Naive thymus-derived CD8-positive, alpha-beta T cell (primary cell): ENCODE measurements at regions not wholly inside any gene's neighbourhood (a gene's known extent, or its start where the extent isn't known, plus 50 kb on each side); places are given as distances from the start of the nearest gene placed in this dataset.

ENCODE experiments used
- ATAC-seq, 2 donors: fragments of 150-1000 bp; cut with Tn5 transposase in 1 of 2; sonication (Bioruptor Pico), chemical (Tn5 transposase) in 1 of 2; 1 replicate in 1 of 2; 2 replicates in 1 of 2; pipeline ENCODE4 v1.10.0; 2021; ENCODE audit warnings: mild to moderate bottlenecking in 2 of 2, moderate library complexity in 2 of 2
- POLR2A ChIA-PET: fragments of 350-600 bp; sonication (Branson Sonifier 250); formaldehyde crosslinking; loops from one replicate; lab custom pipeline; 2021; ENCODE audit warnings: antibody characterized with exemption; lab: Charles Lee
- DNase-seq, 10 donors: peaks; one replicate each; pipeline versions ENCODE4 v3.0.0 to v3.0.0-alpha.2; 2020 to 2022
- H3K27ac Mint-ChIP-seq, 10 donors: one replicate each; pipeline ENCODE4 v1.8.0; 2020 to 2022; ENCODE audit warnings: mild to moderate bottlenecking in 10 of 10, mixed read lengths in 10 of 10, moderate library complexity in 4 of 10, inconsistent platforms in 1 of 10
- H3K27me3 Mint-ChIP-seq, 5 donors: one replicate each; pipeline ENCODE4 v1.8.0; 2021 to 2022; ENCODE audit warnings: mixed read lengths in 5 of 5
- H3K36me3 Mint-ChIP-seq, 3 donors: one replicate each; pipeline ENCODE4 v1.8.0; 2020 to 2022; ENCODE audit warnings: mixed read lengths in 3 of 3, mild to moderate bottlenecking in 2 of 3, inconsistent platforms in 1 of 3
- H3K4me1 Mint-ChIP-seq, 4 donors: one replicate each; pipeline ENCODE4 v1.8.0; 2021 to 2022; ENCODE audit warnings: mixed read lengths in 4 of 4
- H3K4me3 Mint-ChIP-seq, 10 donors: one replicate each; pipeline ENCODE4 v1.8.0; 2020 to 2022; ENCODE audit warnings: mild to moderate bottlenecking in 10 of 10, mixed read lengths in 10 of 10, moderate library complexity in 6 of 10, inconsistent platforms in 1 of 10
- H3K9me3 Mint-ChIP-seq, 9 donors: one replicate each; pipeline ENCODE4 v1.8.0; 2020 to 2022; ENCODE audit warnings: mixed read lengths in 9 of 9, mild to moderate bottlenecking in 3 of 9, inconsistent platforms in 1 of 9, moderate library complexity in 1 of 9

- no peak for DNase-seq
- POLR2A ChIA-PET, result no interaction called here
- ATAC-seq, result no peak
- H3K27me3 Mint-ChIP-seq, result peaks cover 0 to 4% (median 0%) of the 10 kb centered on the region in 5 donors
- H3K4me3 Mint-ChIP-seq, result no peak overlapping the region
- H3K36me3 Mint-ChIP-seq, result no peaks in the 10 kb centered on the region
- H3K9me3 Mint-ChIP-seq, result peaks cover 0 to 9% (median 4%) of the 10 kb centered on the region in 9 donors
- no peak overlapping the region for H3K27ac Mint-ChIP-seq
- H3K4me1 Mint-ChIP-seq, result no peaks in the 10 kb centered on the region
Measured at GRCh38 chr4:56191534-56191933, 195.8 kb downstream of the AASDH start.

DNA sequence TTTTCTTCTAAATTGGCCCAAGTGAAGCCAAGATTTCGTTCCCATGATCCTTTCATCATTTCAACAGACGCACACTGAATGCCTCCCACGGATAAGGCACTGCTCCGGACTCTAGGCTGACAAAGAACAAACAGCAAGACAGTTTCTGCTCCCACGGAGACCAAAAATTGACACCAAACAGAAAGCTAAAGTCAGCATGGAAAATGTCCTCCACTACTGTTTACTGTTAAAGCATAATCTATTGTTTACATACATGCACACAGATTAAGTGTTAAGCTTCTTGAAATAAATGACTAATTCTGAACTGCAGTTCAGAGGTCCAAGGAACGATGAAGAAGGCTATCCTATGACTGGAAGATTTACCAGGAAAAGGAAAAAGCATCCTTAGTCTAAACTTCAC lies 199.6 kb downstream of the AASDH start:
- Mint-ChIP-seq H3K36me3 (no peaks in the 10 kb centered on the region), H3K9me3 (peaks cover 0 to 9% (median 4%) of the 10 kb centered on the region in 9 donors), H3K4me3 (no peak overlapping the region), H3K4me1 (peaks cover 0 to 5% (median 0%) of the 10 kb centered on the region in 4 donors), H3K27ac (no peak overlapping the region), H3K27me3 (peaks cover 0 to 8% (median 2%) of the 10 kb centered on the region in 5 donors)
- POLR2A ChIA-PET, result no interaction called here
- DNase-seq (no peak), ATAC-seq (no peak)

DNA sequence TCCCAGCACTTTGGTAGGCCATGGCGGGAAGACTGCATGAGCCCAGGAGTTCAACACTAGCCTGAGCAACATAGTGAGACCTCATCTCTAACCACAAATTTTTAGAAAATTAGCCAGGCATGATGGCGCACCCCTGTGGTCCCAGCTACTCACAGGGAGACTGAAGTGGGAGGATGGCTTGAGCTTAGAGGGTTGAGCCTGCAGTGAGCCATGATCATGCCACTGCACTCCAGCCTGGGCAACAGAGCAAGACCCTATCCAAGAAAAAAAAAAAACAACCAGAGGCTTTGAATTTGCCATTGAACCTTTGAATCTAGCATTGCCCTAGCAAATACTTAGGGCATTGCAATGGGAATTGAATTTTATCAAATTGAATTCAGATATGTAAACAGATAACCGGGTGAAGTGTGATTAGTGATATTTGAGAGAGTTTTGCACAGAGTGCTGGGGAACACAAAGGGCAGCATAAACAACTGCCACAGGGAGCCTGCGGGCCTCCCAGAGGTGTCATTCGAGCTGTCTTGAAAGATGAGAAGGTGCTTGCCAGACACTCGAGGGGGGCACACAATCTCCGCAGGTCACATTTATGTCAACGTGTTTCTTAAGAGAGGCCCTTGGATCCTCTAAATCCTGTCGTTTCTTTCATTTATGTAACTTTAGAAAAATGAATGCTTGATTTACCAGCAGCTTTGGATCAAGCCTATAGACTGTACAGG lies 200.3 kb downstream of the AASDH start:
- H3K27ac Mint-ChIP-seq, result no peak overlapping the region
- peaks cover 0 to 5% (median 0%) of the 10 kb centered on the region in 4 donors for H3K4me1 Mint-ChIP-seq
- no peaks in the 10 kb centered on the region for H3K36me3 Mint-ChIP-seq
- no peak for ATAC-seq
- no peak overlapping the region for H3K4me3 Mint-ChIP-seq
- H3K27me3 Mint-ChIP-seq, result peaks cover 0 to 8% (median 2%) of the 10 kb centered on the region in 5 donors
- no peak for DNase-seq
- POLR2A ChIA-PET, result no interaction called here
- peaks cover 0 to 9% (median 4%) of the 10 kb centered on the region in 9 donors for H3K9me3 Mint-ChIP-seq

- H3K9me3 Mint-ChIP-seq, result peaks cover 0 to 5% (median 0%) of the 10 kb centered on the region in 9 donors
- H3K4me3 Mint-ChIP-seq, result no peak overlapping the region
- no peak for DNase-seq
- ATAC-seq, result no peak
- H3K4me1 Mint-ChIP-seq, result peaks cover 0 to 9% (median 3%) of the 10 kb centered on the region in 4 donors
- H3K36me3 Mint-ChIP-seq, result no peaks in the 10 kb centered on the region
- H3K27me3 Mint-ChIP-seq, result peaks cover 0 to 8% (median 2%) of the 10 kb centered on the region in 5 donors
- no peak overlapping the region for H3K27ac Mint-ChIP-seq
- POLR2A ChIA-PET, result no interaction called here
Measured at GRCh38 chr4:56185901-56186300, 201.4 kb downstream of the AASDH start.

DNA sequence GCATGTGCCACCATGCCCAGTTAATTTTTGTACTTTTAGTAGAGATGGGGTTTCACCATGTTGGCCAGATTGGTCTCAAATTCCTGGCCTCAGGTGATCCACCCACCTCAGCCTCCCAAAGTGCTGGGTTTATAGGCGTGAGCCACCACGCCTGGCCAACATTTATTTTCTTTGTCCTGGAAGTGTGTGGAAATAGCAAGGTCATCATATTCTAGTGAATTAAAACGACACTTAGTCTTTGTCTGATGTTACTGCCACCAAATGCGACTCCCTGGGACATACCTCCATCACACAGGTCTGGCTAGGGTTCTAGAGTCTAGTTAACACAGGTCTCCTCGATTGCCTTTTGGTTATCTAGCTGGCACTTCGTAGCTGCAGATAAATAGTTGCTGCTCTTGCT lies 203.1 kb downstream of the AASDH start:
- Mint-ChIP-seq H3K36me3 (no peaks in the 10 kb centered on the region), H3K27me3 (peaks cover 0 to 9% (median 6%) of the 10 kb centered on the region in 5 donors), H3K9me3 (peaks cover 0 to 2% (median 0%) of the 10 kb centered on the region in 9 donors), H3K4me1 (peaks cover 0 to 10% (median 4%) of the 10 kb centered on the region in 4 donors), H3K4me3 (no peak overlapping the region), H3K27ac (no peak overlapping the region)
- POLR2A ChIA-PET, result no interaction called here
- no peak for ATAC-seq
- no peak for DNase-seq

GRCh38 chr4:56183344-56183959 lies 203.8 kb downstream of the AASDH start:
- no peak for DNase-seq
- no peaks in the 10 kb centered on the region for H3K36me3 Mint-ChIP-seq
- H3K4me1 Mint-ChIP-seq, result peaks cover 0 to 10% (median 4%) of the 10 kb centered on the region in 4 donors
- ATAC-seq, result no peak
- H3K27me3 Mint-ChIP-seq, result peaks cover 0 to 9% (median 4%) of the 10 kb centered on the region in 5 donors
- H3K9me3 Mint-ChIP-seq, result peaks cover 0 to 2% (median 0%) of the 10 kb centered on the region in 9 donors
- POLR2A ChIA-PET, result no interaction called here
- no peak overlapping the region for H3K27ac Mint-ChIP-seq
- H3K4me3 Mint-ChIP-seq, result no peak overlapping the region

DNA sequence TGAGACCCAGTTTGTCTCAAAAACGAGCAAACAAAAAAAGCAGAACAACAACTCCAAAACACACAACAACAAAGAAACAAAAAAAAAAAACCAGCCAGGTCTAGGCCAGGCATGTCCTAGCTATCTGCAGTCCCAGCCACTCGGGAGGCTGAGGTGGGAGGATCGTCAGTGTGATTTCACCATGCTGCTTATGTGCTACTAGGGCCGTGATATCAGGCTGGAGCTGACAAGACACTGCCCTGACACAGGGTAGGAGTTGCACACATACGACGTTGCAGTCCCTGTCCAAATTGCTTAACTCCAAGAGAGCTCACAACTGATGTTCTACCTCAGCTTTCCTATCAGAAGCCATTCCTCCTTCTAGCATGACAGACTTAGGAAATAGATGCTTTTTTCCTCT lies 204.9 kb downstream of the AASDH start:
- Mint-ChIP-seq H3K4me3 (no peak overlapping the region), H3K4me1 (peaks cover 0 to 10% (median 4%) of the 10 kb centered on the region in 4 donors), H3K9me3 (peaks cover 0 to 8% (median 2%) of the 10 kb centered on the region in 9 donors), H3K27me3 (peaks cover 0 to 9% (median 4%) of the 10 kb centered on the region in 5 donors), H3K27ac (no peak overlapping the region), H3K36me3 (peaks cover 0 to 3% (median 0%) of the 10 kb centered on the region in 3 donors)
- POLR2A ChIA-PET, result no interaction called here
- ATAC-seq, result no peak
- no peak for DNase-seq

GRCh38 chr4:56181140-56181953 lies 205.9 kb downstream of the AASDH start:
- peaks cover 0 to 9% (median 4%) of the 10 kb centered on the region in 5 donors for H3K27me3 Mint-ChIP-seq
- no peak overlapping the region for H3K4me3 Mint-ChIP-seq
- H3K9me3 Mint-ChIP-seq, result peaks cover 0 to 17% (median 7%) of the 10 kb centered on the region in 9 donors
- peaks cover 0 to 10% (median 4%) of the 10 kb centered on the region in 4 donors for H3K4me1 Mint-ChIP-seq
- POLR2A ChIA-PET, result no interaction called here
- DNase-seq (no peak), ATAC-seq (no peak)
- no peak overlapping the region for H3K27ac Mint-ChIP-seq
- H3K36me3 Mint-ChIP-seq, result peaks cover 0 to 7% (median 0%) of the 10 kb centered on the region in 3 donors

GRCh38 chr4:56169061-56169460 lies 218.2 kb downstream of the AASDH start:
- DNase-seq (no peak), ATAC-seq (no peak)
- peaks cover 0 to 7% (median 2%) of the 10 kb centered on the region in 3 donors for H3K36me3 Mint-ChIP-seq
- peaks cover 0 to 12% (median 8%) of the 10 kb centered on the region in 9 donors for H3K9me3 Mint-ChIP-seq
- no peaks in the 10 kb centered on the region for H3K4me1 Mint-ChIP-seq
- no peak overlapping the region for H3K4me3 Mint-ChIP-seq
- peaks cover 0 to 5% (median 2%) of the 10 kb centered on the region in 5 donors for H3K27me3 Mint-ChIP-seq
- POLR2A ChIA-PET, result no interaction called here
- no peak overlapping the region for H3K27ac Mint-ChIP-seq

DNA sequence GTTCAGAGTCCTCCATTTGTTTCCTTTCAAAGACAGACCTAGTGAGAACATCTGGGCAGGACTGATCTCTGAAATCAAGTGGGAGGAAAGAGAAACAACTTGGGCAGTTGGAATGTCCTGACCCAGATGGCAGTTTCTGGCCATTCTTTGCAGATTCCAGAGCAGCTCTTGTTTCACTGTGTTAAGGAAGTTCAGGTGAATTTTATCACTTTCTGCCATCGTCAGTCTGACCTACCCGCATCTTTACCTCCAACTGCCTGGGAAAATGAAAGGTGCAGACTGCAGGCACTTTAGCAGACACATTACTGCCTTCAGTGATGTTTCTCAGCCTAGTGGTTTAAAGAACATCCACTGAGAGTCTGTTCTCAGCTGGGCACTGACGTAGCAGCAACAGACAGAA lies 216.2 kb downstream of the CEP135 start:
- H3K4me3 Mint-ChIP-seq, result no peak overlapping the region
- H3K9me3 Mint-ChIP-seq, result peaks cover 0 to 11% (median 8%) of the 10 kb centered on the region in 9 donors
- POLR2A ChIA-PET, result no interaction called here
- H3K27me3 Mint-ChIP-seq, result peaks cover 0 to 5% (median 2%) of the 10 kb centered on the region in 5 donors
- no peak overlapping the region for H3K27ac Mint-ChIP-seq
- H3K36me3 Mint-ChIP-seq, result peaks cover 0 to 7% (median 2%) of the 10 kb centered on the region in 3 donors
- DNase-seq, result no peak
- no peak for ATAC-seq
- no peaks in the 10 kb centered on the region for H3K4me1 Mint-ChIP-seq

DNA sequence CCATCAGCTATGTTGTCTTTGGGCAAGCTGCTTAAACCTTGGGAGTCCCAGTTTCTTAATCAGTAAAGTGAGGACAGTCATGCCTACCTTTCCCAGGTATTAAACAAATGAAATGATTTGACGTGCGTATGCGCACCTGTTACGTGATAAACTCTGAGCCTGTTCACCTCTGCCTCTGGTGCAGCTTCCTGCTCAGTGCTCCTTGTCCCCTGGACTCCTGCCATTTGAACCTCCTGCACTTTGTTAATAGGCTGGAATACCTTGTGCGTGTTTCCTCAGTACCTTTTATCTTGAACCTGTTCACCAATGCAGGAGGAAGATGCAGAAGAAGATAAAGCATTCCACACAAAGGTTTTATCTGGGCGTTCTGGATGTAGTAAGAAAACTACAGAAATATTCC lies 211.9 kb downstream of the CEP135 start:
- Mint-ChIP-seq H3K27ac (no peak overlapping the region), H3K36me3 (no peaks in the 10 kb centered on the region), H3K27me3 (peaks cover 0 to 3% (median 0%) of the 10 kb centered on the region in 5 donors), H3K4me1 (peaks cover 0 to 2% (median 0%) of the 10 kb centered on the region in 4 donors), H3K9me3 (no peaks in the 10 kb centered on the region), H3K4me3 (no peak overlapping the region)
- ATAC-seq (no peak), DNase-seq (no peak)
- POLR2A ChIA-PET, result no interaction called here

DNA sequence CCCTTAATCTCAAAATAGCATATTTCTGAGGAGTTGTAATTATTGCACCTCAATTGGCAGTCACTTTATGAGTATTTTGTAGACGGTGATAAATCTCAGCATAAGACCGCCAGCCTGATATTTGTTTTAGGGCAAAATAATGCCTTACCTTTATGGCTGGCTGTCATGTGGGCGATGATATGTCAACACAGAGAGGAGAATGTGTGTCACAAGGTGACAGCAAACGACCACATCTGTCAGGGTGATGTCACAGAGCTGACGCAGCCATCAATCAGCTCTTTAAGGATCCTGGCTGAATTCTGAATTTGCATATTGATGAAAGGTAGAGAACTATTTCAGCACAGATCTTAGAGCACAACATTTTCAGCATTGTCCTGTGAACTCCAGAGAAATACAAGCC lies 209.7 kb downstream of the CEP135 start:
- DNase-seq (no peak), ATAC-seq (no peak)
- no peaks in the 10 kb centered on the region for H3K9me3 Mint-ChIP-seq
- H3K36me3 Mint-ChIP-seq, result no peaks in the 10 kb centered on the region
- H3K27me3 Mint-ChIP-seq, result peaks cover 0 to 8% (median 3%) of the 10 kb centered on the region in 5 donors
- H3K4me1 Mint-ChIP-seq, result peaks cover 0 to 2% (median 0%) of the 10 kb centered on the region in 4 donors
- POLR2A ChIA-PET, result no interaction called here
- H3K4me3 Mint-ChIP-seq, result no peak overlapping the region
- peak overlapping the region in 1 of 10 donors; percentile 45 for H3K27ac Mint-ChIP-seq
